Body of pancreas (tissue), 4 donors: ENCODE measurements at regions not wholly inside any gene's neighbourhood (a gene's known extent, or its start where the extent isn't known, plus 50 kb on each side); places are given as distances from the start of the nearest gene placed in this dataset.

ENCODE experiments used
- CTCF ChIP-seq, 7 experiments: fragments of 450-650 bp in 4 of 7; fragments of 200-600 bp in 3 of 7; sonication (generic) in 3 of 7; IDR thresholded peaks; one replicate each; pipeline ENCODE4 v1.5.1; 2016 to 2019; ENCODE audit warnings: antibody characterized with exemption in 7 of 7
- POLR2A ChIP-seq, 3 donors: fragments of 450-650 bp; IDR thresholded peaks; one replicate each; pipeline ENCODE4 v1.6.1; 2016; ENCODE audit warnings: antibody characterized with exemption in 3 of 3, mild to moderate bottlenecking in 2 of 3

GRCh38 chr17:33513769-33514168 is 220.7 kb upstream of the ASIC2 start:
- no peak for TF ChIP-seq CTCF (IDR thresholded peaks at IDR 0.05)
- TF ChIP-seq POLR2A (IDR thresholded peaks at IDR 0.05) = no peak
